ENCODE measurements at regions not wholly inside any gene's neighbourhood (a gene's known extent, or its start where the extent isn't known, plus 50 kb on each side); places are given as distances from the start of the nearest gene placed in this dataset.

- no peak for DNase-seq
Measured at GRCh38 chr5:103674251-103674650, 111.7 kb upstream of the NUDT12 start.

GRCh38 chr5:103669615-103670014 lies 107.0 kb upstream of the NUDT12 start:
- no peak overlapping the region for H3K4me3 Mint-ChIP-seq
- Histone ChIP-seq H3K27me3 (ENCODE audit: control insufficient read depth, insufficient read depth, low read length, poor library complexity, severe bottlenecking) (no peaks in the 10 kb centered on the region), H3K4me1 (ENCODE audit: control insufficient read depth, insufficient read depth, low read length) (no peaks in the 10 kb centered on the region), H3K4me3 (ENCODE audit: low read length) (no peak overlapping the region), H3K9ac (ENCODE audit: extremely low read depth, low read length, poor library complexity, severe bottlenecking) (no peak overlapping the region), H3K36me3 (ENCODE audit: control insufficient read depth, insufficient read depth, low read length) (no peaks in the 10 kb centered on the region), H3K9me3 (ENCODE audit: control insufficient read depth, low read length) (peaks cover 22% of the 10 kb centered on the region), H3K27ac (ENCODE audit: low read depth, low read length) (no peak overlapping the region)
- WGBS, 2 experiments (ENCODE audit: insufficient coverage in 1 of 2, insufficient read length in 1 of 2), result 98 to 100% methylated on average over 4 to 5 of the region's 5 CpGs
- TF ChIP-seq CTCF (conservative IDR thresholded peaks at IDR 0.05), result no peak
- no peaks in the 10 kb centered on the region for H3K27me3 Mint-ChIP-seq (ENCODE audit: insufficient read depth)
- peaks cover 6% of the 10 kb centered on the region for H3K9me3 Mint-ChIP-seq
- peaks cover 2% of the 10 kb centered on the region for H3K4me1 Mint-ChIP-seq
- DNase-seq, result no peak
- H3K36me3 Mint-ChIP-seq (ENCODE audit: low read depth), result no peaks in the 10 kb centered on the region
- no peak overlapping the region for H3K27ac Mint-ChIP-seq

More at GRCh38 chr5:103674251-103674650, 111.7 kb upstream of the NUDT12 start:
- 96 to 100% methylated on average over 1 of the region's 1 CpG for WGBS, 2 experiments (ENCODE audit: insufficient coverage in 1 of 2, insufficient read length in 1 of 2)
- no peak overlapping the region for H3K27ac Mint-ChIP-seq
- H3K27me3 Mint-ChIP-seq (ENCODE audit: insufficient read depth), result no peaks in the 10 kb centered on the region
- no peak overlapping the region for H3K4me3 ChIP-seq (ENCODE audit: low read length)
- peaks cover 7% of the 10 kb centered on the region for H3K9me3 ChIP-seq (ENCODE audit: control insufficient read depth, low read length)
- H3K27me3 ChIP-seq (ENCODE audit: control insufficient read depth, insufficient read depth, low read length, poor library complexity, severe bottlenecking), result no peaks in the 10 kb centered on the region
- no peaks in the 10 kb centered on the region for H3K36me3 ChIP-seq (ENCODE audit: control insufficient read depth, insufficient read depth, low read length)
- H3K4me1 Mint-ChIP-seq, result peaks cover 28% of the 10 kb centered on the region
- H3K27ac ChIP-seq (ENCODE audit: low read depth, low read length), result no peak overlapping the region
- no peaks in the 10 kb centered on the region for H3K9me3 Mint-ChIP-seq
- no peaks in the 10 kb centered on the region for H3K36me3 Mint-ChIP-seq (ENCODE audit: low read depth)
- peaks cover 10% of the 10 kb centered on the region for H3K4me1 ChIP-seq (ENCODE audit: control insufficient read depth, insufficient read depth, low read length)
- no peak overlapping the region for H3K9ac ChIP-seq (ENCODE audit: extremely low read depth, low read length, poor library complexity, severe bottlenecking)
- no peak for TF ChIP-seq CTCF (conservative IDR thresholded peaks at IDR 0.05)
- H3K4me3 Mint-ChIP-seq, result no peak overlapping the region

- no peak overlapping the region for H3K4me3 Mint-ChIP-seq
- Histone ChIP-seq H3K9ac (ENCODE audit: extremely low read depth, low read length, poor library complexity, severe bottlenecking) (no peak overlapping the region), H3K27ac (ENCODE audit: low read depth, low read length) (no peak overlapping the region), H3K27me3 (ENCODE audit: control insufficient read depth, insufficient read depth, low read length, poor library complexity, severe bottlenecking) (no peaks in the 10 kb centered on the region), H3K9me3 (ENCODE audit: control insufficient read depth, low read length) (peaks cover 30% of the 10 kb centered on the region), H3K4me1 (ENCODE audit: control insufficient read depth, insufficient read depth, low read length) (no peaks in the 10 kb centered on the region), H3K36me3 (ENCODE audit: control insufficient read depth, insufficient read depth, low read length) (no peaks in the 10 kb centered on the region), H3K4me3 (ENCODE audit: low read length) (no peak overlapping the region)
- H3K27me3 Mint-ChIP-seq (ENCODE audit: insufficient read depth), result no peaks in the 10 kb centered on the region
- 83 to 99% methylated on average over 1 to 3 of the region's 3 CpGs for WGBS, 2 experiments (ENCODE audit: insufficient coverage in 1 of 2, insufficient read length in 1 of 2)
- no peaks in the 10 kb centered on the region for H3K4me1 Mint-ChIP-seq
- no peak for DNase-seq
- TF ChIP-seq CTCF (conservative IDR thresholded peaks at IDR 0.05), result no peak
- no peak overlapping the region for H3K27ac Mint-ChIP-seq
- H3K9me3 Mint-ChIP-seq, result peaks cover 19% of the 10 kb centered on the region
- H3K36me3 Mint-ChIP-seq (ENCODE audit: low read depth), result peaks cover 4% of the 10 kb centered on the region
Measured at GRCh38 chr5:103668281-103668680, 105.7 kb upstream of the NUDT12 start.

Data from endodermal cell (in vitro differentiated cells).